Omental fat pad (tissue), 3 donors: ENCODE measurements at regions not wholly inside any gene's neighbourhood (a gene's known extent, or its start where the extent isn't known, plus 50 kb on each side); places are given as distances from the start of the nearest gene placed in this dataset.

Experiments
- ATAC-seq: fragments of 150-250 bp; one replicate; pipeline ENCODE4 v1.9.1; 2016; ENCODE audit warnings: mild to moderate bottlenecking, moderate library complexity; ENCODE audit not compliant: low FRiP score
- DNase-seq: peaks from one replicate; pipeline ENCODE4 v3.0.0-alpha.2; 2019; ENCODE audit warnings: low spot score
- CTCF ChIP-seq, 3 donors: fragments of 450-650 bp; IDR thresholded peaks; one replicate each; pipeline ENCODE4 v1.5.1; 2016 to 2017; ENCODE audit warnings: antibody characterized with exemption in 3 of 3, mild to moderate bottlenecking in 3 of 3, moderate library complexity in 2 of 3

- ATAC-seq (no peak), DNase-seq (no peak)
- TF ChIP-seq CTCF (IDR thresholded peaks at IDR 0.05), result no peak
Measured at GRCh38 chr7:51772190-51772589, 455.6 kb upstream of the COBL start.

- no peak for TF ChIP-seq CTCF (IDR thresholded peaks at IDR 0.05)
- DNase-seq, result no peak
- ATAC-seq, result no peak
Measured at GRCh38 chr7:51764976-51765375, 448.4 kb upstream of the COBL start.

- ATAC-seq (no peak), DNase-seq (no peak)
- no peak for TF ChIP-seq CTCF (IDR thresholded peaks at IDR 0.05)
Measured at GRCh38 chr7:51759985-51760384, 443.4 kb upstream of the COBL start.

GRCh38 chr7:51757960-51758359 is 441.4 kb upstream of the COBL start:
- no peak for ATAC-seq
- no peak for TF ChIP-seq CTCF (IDR thresholded peaks at IDR 0.05)
- no peak for DNase-seq

- ATAC-seq (no peak), DNase-seq (no peak)
- TF ChIP-seq CTCF (IDR thresholded peaks at IDR 0.05), result no peak
Measured at GRCh38 chr7:51732951-51733350, 416.3 kb upstream of the COBL start.

- ATAC-seq, result no peak
- DNase-seq, result no peak
- TF ChIP-seq CTCF (IDR thresholded peaks at IDR 0.05), result no peak
Measured at GRCh38 chr7:51732116-51732515, 415.5 kb upstream of the COBL start.

- no peak for DNase-seq
- no peak for TF ChIP-seq CTCF (IDR thresholded peaks at IDR 0.05)
Measured at GRCh38 chr7:51731075-51731474, 414.5 kb upstream of the COBL start.

More at GRCh38 chr7:51731075-51731474, 414.5 kb upstream of the COBL start:
- no peak for ATAC-seq
